AG09319 (cell line): ENCODE measurements at regions not wholly inside any gene's neighbourhood (a gene's known extent, or its start where the extent isn't known, plus 50 kb on each side); places are given as distances from the start of the nearest gene placed in this dataset.

ENCODE experiments used
- DNase-seq: peaks from one replicate; pipeline ENCODE4 v3.0.0-alpha.2; 2010; ENCODE audit warnings: low read depth; ENCODE audit errors: extremely low read depth
- CTCF ChIP-seq: IDR thresholded peaks from 2 replicates; pipeline ENCODE4 v1.5.1; 2011; ENCODE audit warnings: low read depth, mild to moderate bottlenecking, inconsistent platforms, low read length, moderate library complexity

- TF ChIP-seq CTCF: no peak
- DNase-seq: no peak
Observed at GRCh38 chr6:170166511-170167122, 124.3 kb downstream of the DLL1 start.

- no peak for DNase-seq
- TF ChIP-seq CTCF: no peak
Observed at GRCh38 chr6:170165471-170166117, 125.3 kb downstream of the DLL1 start.

GRCh38 chr6:170165085-170165470 lies 125.8 kb downstream of the DLL1 start:
- no peak for DNase-seq
- TF ChIP-seq CTCF: no peak

GRCh38 chr6:170164271-170164900 lies 126.5 kb downstream of the DLL1 start:
- no peak for DNase-seq
- TF ChIP-seq CTCF: no peak

GRCh38 chr6:170163405-170164170 lies 127.3 kb downstream of the DLL1 start:
- no peak for TF ChIP-seq CTCF
- DNase-seq: no peak

- TF ChIP-seq CTCF: no peak
- DNase-seq: no peak
Observed at GRCh38 chr6:170162775-170163404, 128.0 kb downstream of the DLL1 start.
